ENCODE measurements at regions not wholly inside any gene's neighbourhood (a gene's known extent, or its start where the extent isn't known, plus 50 kb on each side); places are given as distances from the start of the nearest gene placed in this dataset.

- H3K9me1 ChIP-seq (ENCODE audit: control insufficient read depth, extremely low read depth, insufficient read depth, low read length): no peaks in the 10 kb centered on the region
- no peaks in the 10 kb centered on the region for H4K20me1 ChIP-seq (ENCODE audit: control insufficient read depth, extremely low read depth, insufficient read depth, low read length)
- no peak for TF ChIP-seq CTCF (optimal IDR thresholded peaks at IDR 0.05 in 1 of 3, IDR thresholded peaks at IDR 0.05 in 1 of 3, conservative IDR thresholded peaks at IDR 0.05 in 1 of 3; ENCODE audit: extremely low read depth in 1 of 3, insufficient read depth in 2 of 3, low read length in 3 of 3)
- no peak for TF ChIP-seq EZH2 (IDR thresholded peaks at IDR 0.05; ENCODE audit: low read length)
- H3K4me3 ChIP-seq (ENCODE audit: control insufficient read depth in 2 of 3, extremely low read depth in 1 of 3, insufficient read depth in 2 of 3, low read depth in 1 of 3, low read length in 3 of 3): no peak overlapping the region
- dilution Hi-C loops (cut with MboI; ENCODE audit: extremely low pct_ligation_motif_present, low sequenced_read_pairs): no loop called here
- no peak overlapping the region for H2AFZ ChIP-seq (ENCODE audit: control insufficient read depth, low read length)
- H3K4me2 ChIP-seq (ENCODE audit: control insufficient read depth, extremely low read depth, insufficient read depth, low read depth, low read length): no peak overlapping the region
- no peaks in the 10 kb centered on the region for H3K27me3 ChIP-seq (ENCODE audit: control insufficient read depth, extremely low read depth, insufficient read depth, low read length)
- no peaks in the 10 kb centered on the region for H3K4me1 ChIP-seq (ENCODE audit: control insufficient read depth, extremely low read depth, insufficient read depth, low read length)
- no peak for FAIRE-seq
- no peak overlapping the region for H3K9ac ChIP-seq (ENCODE audit: control insufficient read depth, extremely low read depth, insufficient read depth, low read length)
- H3K27ac ChIP-seq (ENCODE audit: control insufficient read depth, insufficient read depth, low read length): no peak overlapping the region
- H3K9me3 ChIP-seq (ENCODE audit: control insufficient read depth, low read depth, low read length): no peaks in the 10 kb centered on the region
- H3K36me3 ChIP-seq (ENCODE audit: control insufficient read depth in 2 of 2, extremely low read depth in 1 of 2, insufficient read depth in 2 of 2, low read length in 2 of 2): no peaks in the 10 kb centered on the region
- H3K79me2 ChIP-seq (ENCODE audit: control insufficient read depth, insufficient read depth, low read length): no peaks in the 10 kb centered on the region
- no peak for DNase-seq (ENCODE audit: low read depth, low spot score)
Observed at GRCh38 chr9:117551171-117551570, 136.3 kb upstream of the ASTN2 start.

GRCh38 chr9:117549444-117549843 lies 134.6 kb upstream of the ASTN2 start:
- no peak overlapping the region for H3K9ac ChIP-seq (ENCODE audit: control insufficient read depth, extremely low read depth, insufficient read depth, low read length)
- H3K27ac ChIP-seq (ENCODE audit: control insufficient read depth, insufficient read depth, low read length): no peak overlapping the region
- dilution Hi-C loops (cut with MboI; ENCODE audit: extremely low pct_ligation_motif_present, low sequenced_read_pairs): no loop called here
- H3K9me1 ChIP-seq (ENCODE audit: control insufficient read depth, extremely low read depth, insufficient read depth, low read length): no peaks in the 10 kb centered on the region
- no peaks in the 10 kb centered on the region for H4K20me1 ChIP-seq (ENCODE audit: control insufficient read depth, extremely low read depth, insufficient read depth, low read length)
- H3K36me3 ChIP-seq (ENCODE audit: control insufficient read depth in 2 of 2, extremely low read depth in 1 of 2, insufficient read depth in 2 of 2, low read length in 2 of 2): no peaks in the 10 kb centered on the region
- H3K9me3 ChIP-seq (ENCODE audit: control insufficient read depth, low read depth, low read length): no peaks in the 10 kb centered on the region
- H3K4me1 ChIP-seq (ENCODE audit: control insufficient read depth, extremely low read depth, insufficient read depth, low read length): no peaks in the 10 kb centered on the region
- DNase-seq (ENCODE audit: low read depth, low spot score) (no peak), FAIRE-seq (no peak)
- no peak overlapping the region for H2AFZ ChIP-seq (ENCODE audit: control insufficient read depth, low read length)
- H3K4me3 ChIP-seq (ENCODE audit: control insufficient read depth in 2 of 3, extremely low read depth in 1 of 3, insufficient read depth in 2 of 3, low read depth in 1 of 3, low read length in 3 of 3): no peak overlapping the region
- H3K27me3 ChIP-seq (ENCODE audit: control insufficient read depth, extremely low read depth, insufficient read depth, low read length): no peaks in the 10 kb centered on the region
- TF ChIP-seq CTCF (optimal IDR thresholded peaks at IDR 0.05 in 1 of 3, IDR thresholded peaks at IDR 0.05 in 1 of 3, conservative IDR thresholded peaks at IDR 0.05 in 1 of 3; ENCODE audit: extremely low read depth in 1 of 3, insufficient read depth in 2 of 3, low read length in 3 of 3) (no peak), EZH2 (IDR thresholded peaks at IDR 0.05; ENCODE audit: low read length) (no peak)
- H3K4me2 ChIP-seq (ENCODE audit: control insufficient read depth, extremely low read depth, insufficient read depth, low read depth, low read length): no peak overlapping the region
- no peaks in the 10 kb centered on the region for H3K79me2 ChIP-seq (ENCODE audit: control insufficient read depth, insufficient read depth, low read length)

Measured in keratinocyte (primary cell).